HFF-Myc (cell line): ENCODE measurements at regions not wholly inside any gene's neighbourhood (a gene's known extent, or its start where the extent isn't known, plus 50 kb on each side); places are given as distances from the start of the nearest gene placed in this dataset.
"Not testable (repeated sequence)": the region's sequence is repeated elsewhere in the genome, so short reads cannot be mapped to it uniquely, and the experiment has no call there.

Source experiments
- DNase-seq: peaks from one replicate; pipeline ENCODE4 v3.0.0-alpha.2; 2011; ENCODE audit warnings: low read depth; ENCODE audit errors: extremely low read depth
- H3K4me3 ChIP-seq: replicated peaks from 2 replicates; pipeline ENCODE4 v1.5.1; 2011; ENCODE audit warnings: low read depth, mild to moderate bottlenecking, control low read depth, low read length
- CTCF ChIP-seq: IDR thresholded peaks from 2 replicates; pipeline ENCODE4 v1.5.1; 2012; ENCODE audit warnings: mild to moderate bottlenecking, low read depth, low read length, control low read depth; ENCODE audit errors: missing control alignments

- no peak overlapping the region for H3K4me3 ChIP-seq
- peak; percentile 32 for DNase-seq
These were observed 136.1 kb downstream of the MACIR start for GRCh38 chr5:103394676-103395075.

DNA sequence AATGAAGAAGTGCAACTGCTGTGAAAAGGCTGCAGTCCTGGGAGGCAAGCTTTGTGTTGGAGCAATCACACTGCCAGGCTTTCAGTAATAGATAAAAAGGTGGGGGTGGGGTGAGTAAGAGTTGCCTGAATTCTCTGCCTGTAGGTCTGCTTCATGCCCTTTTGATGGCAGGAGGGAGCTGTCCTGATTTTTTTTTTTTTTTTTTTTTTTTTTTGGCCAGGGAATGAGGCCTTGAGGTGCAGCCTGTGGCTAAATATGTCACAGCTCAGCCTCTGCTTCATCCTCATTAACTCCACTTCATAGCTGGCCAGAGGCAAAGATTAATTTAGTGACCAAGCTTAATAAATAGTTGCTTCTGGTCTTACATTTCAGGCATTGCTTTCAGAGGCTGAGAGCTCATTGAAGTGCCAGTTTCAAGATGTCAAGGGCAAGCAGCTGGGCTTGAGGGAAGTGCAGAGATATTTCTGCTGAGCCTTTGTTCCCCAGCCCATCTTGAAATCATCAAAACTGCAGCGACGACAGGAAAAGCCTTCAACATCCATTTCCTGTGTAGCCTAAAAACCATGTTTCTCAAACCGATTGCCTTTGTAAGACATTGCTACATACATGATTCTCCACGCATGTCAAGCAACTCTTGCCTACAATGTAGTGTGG is 134.7 kb downstream of the MACIR start:
- peak; percentile 58 for DNase-seq
- no peak overlapping the region for H3K4me3 ChIP-seq
- peak; percentile 13 for TF ChIP-seq CTCF

More at GRCh38 chr5:103394676-103395075, 136.1 kb downstream of the MACIR start:
- no peak for TF ChIP-seq CTCF

- DNase-seq = no peak
- TF ChIP-seq CTCF = no peak
- H3K4me3 ChIP-seq = no peak overlapping the region
These were observed 133.1 kb downstream of the MACIR start for GRCh38 chr5:103391659-103392058.

DNA sequence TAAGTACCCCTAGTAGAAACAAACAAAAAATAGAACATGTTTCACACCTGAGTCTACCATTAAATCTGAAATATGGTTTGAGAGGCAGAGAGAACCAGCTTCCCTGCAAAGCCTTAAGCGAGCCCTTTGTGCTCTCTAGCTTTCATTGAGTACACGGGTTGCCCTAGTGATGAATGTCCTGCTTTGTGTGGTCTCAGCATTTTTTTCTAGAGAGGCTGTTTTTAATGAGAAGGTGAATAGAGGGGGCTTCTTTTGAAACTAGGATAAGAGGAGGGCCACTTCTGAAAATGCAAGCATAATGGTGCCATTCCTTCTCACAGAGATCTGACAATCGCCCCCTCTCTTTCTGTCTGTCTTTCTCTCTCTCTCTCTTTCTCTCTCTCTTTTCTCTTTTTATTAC is 131.3 kb downstream of the MACIR start:
- TF ChIP-seq CTCF = no peak
- H3K4me3 ChIP-seq = no peak overlapping the region
- no peak for DNase-seq

DNA sequence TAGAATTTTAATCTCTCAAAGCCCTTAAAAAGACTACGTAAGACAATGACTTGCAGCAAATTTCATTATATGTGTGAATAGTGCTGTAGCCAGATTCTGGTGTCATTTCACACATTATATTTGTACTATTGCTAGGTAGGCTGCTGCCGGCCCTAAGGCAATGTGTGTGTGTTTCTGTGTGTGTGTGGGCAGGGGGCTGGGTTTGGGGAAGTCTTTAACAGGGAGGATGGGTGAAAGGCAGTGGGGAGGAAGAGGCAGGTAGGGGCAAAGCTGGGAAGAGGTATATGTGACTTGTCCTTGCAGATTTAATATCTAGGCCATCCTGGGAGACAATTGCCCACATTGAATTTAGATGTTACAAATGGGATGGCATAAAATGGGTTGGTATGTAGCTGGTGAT is 130.8 kb downstream of the MACIR start:
- DNase-seq = no peak
- TF ChIP-seq CTCF = no peak
- no peak overlapping the region for H3K4me3 ChIP-seq

DNA sequence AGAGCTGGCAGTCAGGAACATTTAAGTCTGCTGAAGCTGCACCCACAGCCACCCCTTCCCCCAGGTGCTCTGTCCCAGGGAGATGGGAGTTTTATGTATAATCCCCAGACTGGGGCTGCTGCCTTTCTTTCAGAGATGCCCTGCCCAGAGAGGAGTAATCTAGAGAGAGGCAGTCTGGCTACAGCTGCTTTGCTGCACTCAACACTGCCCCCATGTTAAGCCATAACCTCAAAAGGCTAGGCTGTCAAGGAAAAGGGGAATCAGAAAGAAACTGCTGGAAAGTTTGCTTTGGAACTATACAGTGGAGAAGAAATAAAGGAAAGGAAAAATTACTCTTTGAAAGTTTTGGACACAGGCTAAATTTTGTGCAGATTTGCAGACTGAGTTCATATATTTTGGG is 127.2 kb downstream of the MACIR start:
- TF ChIP-seq CTCF = no peak
- no peak overlapping the region for H3K4me3 ChIP-seq
- no peak for DNase-seq

- DNase-seq, H3K4me3 ChIP-seq: not testable (repeated sequence)
These were observed 119.1 kb downstream of the MACIR start for GRCh38 chr5:103377638-103378037.
